Astrocyte of the cerebellum (primary cell): ENCODE measurements at regions not wholly inside any gene's neighbourhood (a gene's known extent, or its start where the extent isn't known, plus 50 kb on each side); places are given as distances from the start of the nearest gene placed in this dataset.

Experiments used
- DNase-seq: peaks from one replicate; pipeline ENCODE4 v3.0.0-alpha.2; 2011; ENCODE audit warnings: low read depth
- H3K4me3 ChIP-seq: 2 replicates; pipeline ENCODE4 v1.5.1; 2011; ENCODE audit warnings: mild to moderate bottlenecking, low read depth, low read length, moderate library complexity
- CTCF ChIP-seq: IDR thresholded peaks from 2 replicates; pipeline ENCODE4 v1.5.1; 2012; ENCODE audit warnings: low read length, low read depth, moderate library complexity, mild to moderate bottlenecking; ENCODE audit errors: missing control alignments
- in situ Hi-C: cut with HindIII; loops from 2 replicates; pipeline ENCODE4 v1.10.0; 2017; ENCODE audit warnings: low sequenced_read_pairs

- peak; percentile 64 for DNase-seq
Observed at GRCh38 chr4:136650541-136651277, 881.6 kb downstream of the PCDH18 start.

GRCh38 chr4:136644279-136644678, 888.0 kb downstream of the PCDH18 start:
- in situ Hi-C loops, result loop anchor here (5.0 kb wide), 1 partner anchor 38 kb away; no protein-coding TSS in a partner anchor
- TF ChIP-seq CTCF, result no peak
- no peak overlapping the region for H3K4me3 ChIP-seq
- DNase-seq, result no peak

More at GRCh38 chr4:136650541-136651277, 881.6 kb downstream of the PCDH18 start:
- no peak overlapping the region for H3K4me3 ChIP-seq
- TF ChIP-seq CTCF, result no peak
- in situ Hi-C loops, result no loop called here

- in situ Hi-C loops, result loop anchor here (5.0 kb wide), 1 partner anchor 39 kb away; no protein-coding TSS in a partner anchor
- TF ChIP-seq CTCF, result no peak
- no peak for DNase-seq
- H3K4me3 ChIP-seq, result no peak overlapping the region
Observed at GRCh38 chr4:136643416-136643815, 888.9 kb downstream of the PCDH18 start.

- peak; percentile 32 for TF ChIP-seq CTCF
- H3K4me3 ChIP-seq, result no peak overlapping the region
- no peak for DNase-seq
- in situ Hi-C loops, result no loop called here
Observed at GRCh38 chr4:136637071-136637777, 895.1 kb downstream of the PCDH18 start.

- no peak for TF ChIP-seq CTCF
- DNase-seq, result no peak
Observed at GRCh38 chr4:136636155-136636554, 896.1 kb downstream of the PCDH18 start.

GRCh38 chr4:136634121-136634520, 898.2 kb downstream of the PCDH18 start:
- no peak for DNase-seq
- TF ChIP-seq CTCF, result no peak
- H3K4me3 ChIP-seq, result no peak overlapping the region
- in situ Hi-C loops, result no loop called here

More at GRCh38 chr4:136636155-136636554, 896.1 kb downstream of the PCDH18 start:
- no peak overlapping the region for H3K4me3 ChIP-seq
- in situ Hi-C loops, result no loop called here
